ENCODE measurements at regions not wholly inside any gene's neighbourhood (a gene's known extent, or its start where the extent isn't known, plus 50 kb on each side); places are given as distances from the start of the nearest gene placed in this dataset.

- no peak for DNase-seq (ENCODE audit: extremely low spot score in 2 of 2)
- Histone ChIP-seq H3K36me3 (no peaks in the 10 kb centered on the region), H3K4me1 (peaks cover 23% of the 10 kb centered on the region), H3K27me3 (no peaks in the 10 kb centered on the region), H3K9me3 (no peaks in the 10 kb centered on the region), H3K27ac (no peak overlapping the region), H3K4me3 (no peak overlapping the region)
- TF ChIP-seq POLR2A (IDR thresholded peaks at IDR 0.05) (no peak), POLR2AphosphoS5 (IDR thresholded peaks at IDR 0.05; ENCODE audit: insufficient read depth in 1 of 2, low read depth in 1 of 2) (no peak), CTCF (IDR thresholded peaks at IDR 0.05) (no peak)
- intact Hi-C loops (cut with DNase I) = no loop called here
Measured at GRCh38 chr11:45083544-45084087, 62.8 kb upstream of the PRDM11 start.

- intact Hi-C loops (cut with DNase I) = loop anchor here (5.0 kb wide), 1 partner anchor 64 kb away; no protein-coding TSS in a partner anchor
- TF ChIP-seq POLR2AphosphoS5 (IDR thresholded peaks at IDR 0.05; ENCODE audit: insufficient read depth in 1 of 2, low read depth in 1 of 2) (no peak), POLR2A (IDR thresholded peaks at IDR 0.05) (no peak), CTCF (IDR thresholded peaks at IDR 0.05) (no peak)
- H3K36me3 ChIP-seq = no peaks in the 10 kb centered on the region
- no peak for DNase-seq (ENCODE audit: extremely low spot score in 2 of 2)
- no peaks in the 10 kb centered on the region for H3K9me3 ChIP-seq
- no peaks in the 10 kb centered on the region for H3K27me3 ChIP-seq
- H3K4me1 ChIP-seq = peaks cover 36% of the 10 kb centered on the region
- no peak overlapping the region for H3K27ac ChIP-seq
- no peak overlapping the region for H3K4me3 ChIP-seq
Measured at GRCh38 chr11:45085646-45086501, 60.6 kb upstream of the PRDM11 start.

- peaks cover 42% of the 10 kb centered on the region for H3K4me1 ChIP-seq
- TF ChIP-seq POLR2A (IDR thresholded peaks at IDR 0.05) (no peak), POLR2AphosphoS5 (IDR thresholded peaks at IDR 0.05; ENCODE audit: insufficient read depth in 1 of 2, low read depth in 1 of 2) (no peak), CTCF (IDR thresholded peaks at IDR 0.05) (no peak)
- no peak for DNase-seq (ENCODE audit: extremely low spot score in 2 of 2)
- H3K36me3 ChIP-seq = no peaks in the 10 kb centered on the region
- intact Hi-C loops (cut with DNase I) = loop anchor here (5.0 kb wide), 1 partner anchor 64 kb away; no protein-coding TSS in a partner anchor
- peak overlapping the region; percentile 16 for H3K27ac ChIP-seq
- no peaks in the 10 kb centered on the region for H3K9me3 ChIP-seq
- H3K27me3 ChIP-seq = no peaks in the 10 kb centered on the region
- no peak overlapping the region for H3K4me3 ChIP-seq
Measured at GRCh38 chr11:45086526-45086925, 59.9 kb upstream of the PRDM11 start.

- Histone ChIP-seq H3K36me3 (no peaks in the 10 kb centered on the region), H3K27me3 (no peaks in the 10 kb centered on the region), H3K4me1 (peaks cover 50% of the 10 kb centered on the region), H3K9me3 (no peaks in the 10 kb centered on the region), H3K4me3 (no peak overlapping the region), H3K27ac (peak overlapping the region; percentile 16)
- intact Hi-C loops (cut with DNase I) = loop anchor here (5.0 kb wide), 1 partner anchor 65 kb away; no protein-coding TSS in a partner anchor
- DNase-seq (ENCODE audit: extremely low spot score in 2 of 2) = no peak
- no peak for TF ChIP-seq POLR2AphosphoS5 (IDR thresholded peaks at IDR 0.05; ENCODE audit: insufficient read depth in 1 of 2, low read depth in 1 of 2)
- no peak for TF ChIP-seq POLR2A (IDR thresholded peaks at IDR 0.05)
- TF ChIP-seq CTCF (IDR thresholded peaks at IDR 0.05) = no peak
Measured at GRCh38 chr11:45087086-45087899, 59.1 kb upstream of the PRDM11 start.
